ENCODE measurements at regions not wholly inside any gene's neighbourhood (a gene's known extent, or its start where the extent isn't known, plus 50 kb on each side); places are given as distances from the start of the nearest gene placed in this dataset.

GRCh38 chr6:159389695-159390094, 220.5 kb downstream of the FNDC1 start:
- no peaks in the 10 kb centered on the region for H3K36me3 ChIP-seq (ENCODE audit: control insufficient read depth, insufficient read depth, low read length)
- H3K27me3 ChIP-seq (ENCODE audit: control insufficient read depth, insufficient read depth, low read length) = no peaks in the 10 kb centered on the region
- no peak overlapping the region for H3K4me3 ChIP-seq (ENCODE audit: low read depth, low read length)
- DNase-seq (ENCODE audit: low read depth) = no peak
- TF ChIP-seq CTCF (IDR thresholded peaks at IDR 0.05; ENCODE audit: insufficient read depth, low read length, poor library complexity, severe bottlenecking) = no peak

- no peak for DNase-seq (ENCODE audit: low read depth)
- TF ChIP-seq CTCF (IDR thresholded peaks at IDR 0.05; ENCODE audit: insufficient read depth, low read length, poor library complexity, severe bottlenecking) = no peak
- H3K36me3 ChIP-seq (ENCODE audit: control insufficient read depth, insufficient read depth, low read length) = no peaks in the 10 kb centered on the region
- H3K4me3 ChIP-seq (ENCODE audit: low read depth, low read length) = no peak overlapping the region
- no peaks in the 10 kb centered on the region for H3K27me3 ChIP-seq (ENCODE audit: control insufficient read depth, insufficient read depth, low read length)
Measured at GRCh38 chr6:159380114-159380513, 210.9 kb downstream of the FNDC1 start.

- Histone ChIP-seq H3K4me3 (ENCODE audit: low read depth, low read length) (no peak overlapping the region), H3K36me3 (ENCODE audit: control insufficient read depth, insufficient read depth, low read length) (no peaks in the 10 kb centered on the region), H3K27me3 (ENCODE audit: control insufficient read depth, insufficient read depth, low read length) (no peaks in the 10 kb centered on the region)
- TF ChIP-seq CTCF (IDR thresholded peaks at IDR 0.05; ENCODE audit: insufficient read depth, low read length, poor library complexity, severe bottlenecking) = no peak
- DNase-seq (ENCODE audit: low read depth) = no peak
Measured at GRCh38 chr6:159378411-159379328, 209.5 kb downstream of the FNDC1 start.

GRCh38 chr6:159376516-159377158, 207.4 kb downstream of the FNDC1 start:
- H3K36me3 ChIP-seq (ENCODE audit: control insufficient read depth, insufficient read depth, low read length) = no peaks in the 10 kb centered on the region
- DNase-seq (ENCODE audit: low read depth) = no peak
- H3K4me3 ChIP-seq (ENCODE audit: low read depth, low read length) = no peak overlapping the region
- no peak for TF ChIP-seq CTCF (IDR thresholded peaks at IDR 0.05; ENCODE audit: insufficient read depth, low read length, poor library complexity, severe bottlenecking)
- no peaks in the 10 kb centered on the region for H3K27me3 ChIP-seq (ENCODE audit: control insufficient read depth, insufficient read depth, low read length)

- H3K36me3 ChIP-seq (ENCODE audit: control insufficient read depth, insufficient read depth, low read length) = no peaks in the 10 kb centered on the region
- no peaks in the 10 kb centered on the region for H3K27me3 ChIP-seq (ENCODE audit: control insufficient read depth, insufficient read depth, low read length)
- no peak for TF ChIP-seq CTCF (IDR thresholded peaks at IDR 0.05; ENCODE audit: insufficient read depth, low read length, poor library complexity, severe bottlenecking)
- no peak overlapping the region for H3K4me3 ChIP-seq (ENCODE audit: low read depth, low read length)
- DNase-seq (ENCODE audit: low read depth) = no peak
Measured at GRCh38 chr6:159375014-159375413, 205.8 kb downstream of the FNDC1 start.

Data from kidney epithelial cell (primary cell).